ENCODE measurements at regions not wholly inside any gene's neighbourhood (a gene's known extent, or its start where the extent isn't known, plus 50 kb on each side); places are given as distances from the start of the nearest gene placed in this dataset.

- BruUV-seq (replicated peaks) = no TSS peak
- peaks cover 7% of the 10 kb centered on the region for H3K4me1 Mint-ChIP-seq (ENCODE audit: low read depth, unreplicated experiment)
- ChIA-PET POLR2A (no interaction called here), CTCF (no interaction called here)
- Histone ChIP-seq H3K27me3 (replicated peaks; ENCODE audit: control insufficient read depth, insufficient read depth, low read length) (no peaks in the 10 kb centered on the region), H3K4me1 (no peaks in the 10 kb centered on the region), H3K9me3 (no peaks in the 10 kb centered on the region), H3K4me3 (ENCODE audit: low read depth, low read length) (no peak overlapping the region), H3K36me3 (ENCODE audit: control insufficient read depth, insufficient read depth, low read length) (no peaks in the 10 kb centered on the region)
- intact Hi-C loops (cut with micrococcal nuclease; ENCODE audit: unreplicated experiment) = no loop called here
- H3K36me3 Mint-ChIP-seq (ENCODE audit: insufficient read depth, unreplicated experiment) = no peaks in the 10 kb centered on the region
- TF ChIP-seq CTCF (IDR thresholded peaks at IDR 0.05; ENCODE audit: insufficient read depth in 1 of 2, low read depth in 1 of 2, low read length in 1 of 2, severe bottlenecking in 1 of 2, unreplicated experiment in 1 of 2) = no peak
- no peak for DNase-seq
- no peaks in the 10 kb centered on the region for H3K27me3 Mint-ChIP-seq (ENCODE audit: insufficient read depth, unreplicated experiment)
- no peak overlapping the region for H3K27ac Mint-ChIP-seq (ENCODE audit: unreplicated experiment)
- H3K9me3 Mint-ChIP-seq (ENCODE audit: unreplicated experiment) = no peaks in the 10 kb centered on the region
- no peak overlapping the region for H3K4me3 Mint-ChIP-seq (ENCODE audit: unreplicated experiment)
Measured at GRCh38 chr12:18899678-18900317, 161.9 kb downstream of the CAPZA3 start.

GRCh38 chr12:18905134-18905533, 167.2 kb downstream of the CAPZA3 start:
- H3K27me3 Mint-ChIP-seq (ENCODE audit: insufficient read depth, unreplicated experiment) = no peaks in the 10 kb centered on the region

GRCh38 chr12:18906395-18906794, 168.5 kb downstream of the CAPZA3 start:
- Histone ChIP-seq H3K27me3 (replicated peaks; ENCODE audit: control insufficient read depth, insufficient read depth, low read length) (no peaks in the 10 kb centered on the region), H3K4me1 (no peaks in the 10 kb centered on the region), H3K4me3 (ENCODE audit: low read depth, low read length) (no peak overlapping the region), H3K36me3 (ENCODE audit: control insufficient read depth, insufficient read depth, low read length) (no peaks in the 10 kb centered on the region), H3K9me3 (no peaks in the 10 kb centered on the region)
- ChIA-PET CTCF (no interaction called here), POLR2A (no interaction called here)
- H3K36me3 Mint-ChIP-seq (ENCODE audit: insufficient read depth, unreplicated experiment) = no peaks in the 10 kb centered on the region
- intact Hi-C loops (cut with micrococcal nuclease; ENCODE audit: unreplicated experiment) = no loop called here
- no peak for TF ChIP-seq CTCF (IDR thresholded peaks at IDR 0.05; ENCODE audit: insufficient read depth in 1 of 2, low read depth in 1 of 2, low read length in 1 of 2, severe bottlenecking in 1 of 2, unreplicated experiment in 1 of 2)
- no TSS peak for BruUV-seq (replicated peaks)
- H3K4me3 Mint-ChIP-seq (ENCODE audit: unreplicated experiment) = no peak overlapping the region
- peaks cover 4% of the 10 kb centered on the region for H3K4me1 Mint-ChIP-seq (ENCODE audit: low read depth, unreplicated experiment)
- no peak overlapping the region for H3K27ac Mint-ChIP-seq (ENCODE audit: unreplicated experiment)
- no peak for DNase-seq
- no peaks in the 10 kb centered on the region for H3K9me3 Mint-ChIP-seq (ENCODE audit: unreplicated experiment)
- H3K27me3 Mint-ChIP-seq (ENCODE audit: insufficient read depth, unreplicated experiment) = no peaks in the 10 kb centered on the region

More at GRCh38 chr12:18905134-18905533, 167.2 kb downstream of the CAPZA3 start:
- Histone ChIP-seq H3K9me3 (no peaks in the 10 kb centered on the region), H3K27me3 (replicated peaks; ENCODE audit: control insufficient read depth, insufficient read depth, low read length) (no peaks in the 10 kb centered on the region), H3K36me3 (ENCODE audit: control insufficient read depth, insufficient read depth, low read length) (no peaks in the 10 kb centered on the region), H3K4me1 (no peaks in the 10 kb centered on the region), H3K4me3 (ENCODE audit: low read depth, low read length) (no peak overlapping the region)
- Mint-ChIP-seq H3K9me3 (ENCODE audit: unreplicated experiment) (no peaks in the 10 kb centered on the region), H3K36me3 (ENCODE audit: insufficient read depth, unreplicated experiment) (no peaks in the 10 kb centered on the region), H3K27ac (ENCODE audit: unreplicated experiment) (no peak overlapping the region), H3K4me3 (ENCODE audit: unreplicated experiment) (no peak overlapping the region), H3K4me1 (ENCODE audit: low read depth, unreplicated experiment) (peaks cover 7% of the 10 kb centered on the region)
- intact Hi-C loops (cut with micrococcal nuclease; ENCODE audit: unreplicated experiment) = no loop called here
- ChIA-PET CTCF (no interaction called here), POLR2A (no interaction called here)
- no peak for DNase-seq
- no peak for TF ChIP-seq CTCF (IDR thresholded peaks at IDR 0.05; ENCODE audit: insufficient read depth in 1 of 2, low read depth in 1 of 2, low read length in 1 of 2, severe bottlenecking in 1 of 2, unreplicated experiment in 1 of 2)
- no TSS peak for BruUV-seq (replicated peaks)
